Esophagus squamous epithelium (tissue), 4 donors: ENCODE measurements at regions not wholly inside any gene's neighbourhood (a gene's known extent, or its start where the extent isn't known, plus 50 kb on each side); places are given as distances from the start of the nearest gene placed in this dataset.

Experiments
- CTCF ChIP-seq, 6 experiments: fragments of 450-650 bp in 4 of 6; fragments of 200-600 bp in 2 of 6; sonication (generic) in 2 of 6; IDR thresholded peaks; one replicate each; pipeline ENCODE4 v1.5.1; 2016 to 2019; ENCODE audit warnings: antibody characterized with exemption in 6 of 6, mild to moderate bottlenecking in 4 of 6, moderate library complexity in 4 of 6
- POLR2A ChIP-seq, 4 donors: fragments of 450-650 bp; IDR thresholded peaks; one replicate each; pipeline ENCODE4 v1.6.1; 2017; ENCODE audit warnings: antibody characterized with exemption in 4 of 4, mild to moderate bottlenecking in 4 of 4, moderate library complexity in 3 of 4

- no peak for TF ChIP-seq CTCF (IDR thresholded peaks at IDR 0.05)
- no peak for TF ChIP-seq POLR2A (IDR thresholded peaks at IDR 0.05)
Measured at GRCh38 chr1:65072845-65073244, 75.2 kb upstream of the AK4 start.
